ENCODE measurements at regions not wholly inside any gene's neighbourhood (a gene's known extent, or its start where the extent isn't known, plus 50 kb on each side); places are given as distances from the start of the nearest gene placed in this dataset.

- TF ChIP-seq CTCF (IDR thresholded peaks at IDR 0.05 in 2 of 3, conservative IDR thresholded peaks at IDR 0.05 in 1 of 3; ENCODE audit: control insufficient read depth in 2 of 3, extremely low read depth in 1 of 3, insufficient read depth in 1 of 3, low read depth in 3 of 3, low read length in 3 of 3), result no peak
- no peak for TF ChIP-seq POLR2A (IDR thresholded peaks at IDR 0.05; ENCODE audit: low read depth, low read length)
- TF ChIP-seq BACH1 (IDR thresholded peaks at IDR 0.05; ENCODE audit: borderline replicate concordance), result no peak
- no peak for TF ChIP-seq DPF2 (IDR thresholded peaks at IDR 0.05)
- TF ChIP-seq ASH2L (IDR thresholded peaks at IDR 0.05; ENCODE audit: borderline replicate concordance, low read depth), result no peak
- no peak for TF ChIP-seq PRDM15 (CRISPR knock-in tag; IDR thresholded peaks at IDR 0.05)
- no peak for TF ChIP-seq E4F1 (IDR thresholded peaks at IDR 0.05; ENCODE audit: borderline replicate concordance, partially characterized antibody)
- no peak for TF ChIP-seq NR2C2 (IDR thresholded peaks at IDR 0.05; ENCODE audit: borderline replicate concordance, control insufficient read depth, insufficient read length, low read depth)
- no peak for TF ChIP-seq GABPA (IDR thresholded peaks at IDR 0.05; ENCODE audit: low read depth)
- no peak for TF ChIP-seq CEBPB (IDR thresholded peaks at IDR 0.05; ENCODE audit: borderline replicate concordance in 1 of 2, low read depth in 2 of 2, low read length in 2 of 2)
These were observed 306.3 kb upstream of the SP8 start for GRCh38 chr7:21092766-21093702.
